ENCODE measurements at regions not wholly inside any gene's neighbourhood (a gene's known extent, or its start where the extent isn't known, plus 50 kb on each side); places are given as distances from the start of the nearest gene placed in this dataset.

- no peak for DNase-seq (ENCODE audit: low read depth in 2 of 3, low spot score in 2 of 3)
These were observed 93.6 kb downstream of the PRLHR start for GRCh38 chr10:118501637-118502440.

GRCh38 chr10:118501171-118501570 lies 94.3 kb downstream of the PRLHR start:
- DNase-seq (ENCODE audit: low read depth in 2 of 3, low spot score in 2 of 3): no peak

DNA sequence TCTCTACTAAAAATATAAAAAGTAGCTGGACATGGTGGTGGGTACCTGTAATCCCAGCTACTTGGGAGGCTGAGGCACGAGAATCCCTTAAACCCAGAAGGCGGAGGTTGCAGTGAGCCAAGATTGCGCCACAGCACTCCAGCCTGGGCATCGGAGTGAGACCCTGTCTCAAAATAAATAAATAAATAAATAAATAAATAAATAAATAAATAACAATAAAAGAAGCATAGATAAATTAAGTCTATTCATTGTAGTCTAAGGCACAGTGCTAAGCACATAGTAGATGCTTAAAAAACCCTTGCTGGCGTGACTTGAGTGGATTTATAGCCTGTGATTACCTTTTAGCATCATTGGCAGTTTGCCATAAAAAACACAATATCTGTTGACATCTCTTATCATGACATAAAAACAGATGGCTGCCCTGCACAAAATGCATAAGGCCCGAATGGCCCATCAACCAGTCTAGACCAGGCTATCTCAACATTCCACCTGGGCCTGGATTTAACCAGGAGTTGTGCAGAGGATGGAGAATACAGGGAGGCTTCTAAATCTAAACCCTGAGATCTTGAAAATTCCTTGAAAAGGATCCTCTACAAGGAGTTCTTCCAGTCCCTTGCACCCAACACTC lies 94.9 kb downstream of the PRLHR start:
- DNase-seq (ENCODE audit: low read depth in 2 of 3, low spot score in 2 of 3): no peak

DNA sequence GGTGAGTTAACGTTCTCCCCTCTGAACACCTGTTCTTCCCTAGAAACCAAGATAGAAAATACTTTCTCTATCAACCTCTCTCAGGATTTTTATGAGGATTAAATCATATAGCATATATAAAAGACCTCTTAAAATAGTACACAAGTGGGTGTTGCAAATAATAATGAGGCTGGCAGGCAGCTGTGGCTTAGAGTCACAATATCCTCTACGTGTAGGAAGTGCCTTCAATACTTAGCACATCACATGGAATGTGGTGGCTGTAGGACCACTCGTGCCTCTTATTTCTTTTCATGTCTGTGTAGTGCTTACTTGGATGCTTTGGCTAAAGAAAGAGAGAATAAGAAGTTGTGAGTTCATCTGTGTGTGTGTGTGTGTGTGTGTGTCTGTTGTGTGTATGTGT lies 96.3 kb downstream of the PRLHR start:
- DNase-seq (ENCODE audit: low read depth in 2 of 3, low spot score in 2 of 3): no peak

GRCh38 chr10:118498623-118499022 lies 96.8 kb downstream of the PRLHR start:
- DNase-seq (ENCODE audit: low read depth in 2 of 3, low spot score in 2 of 3): no peak

DNA sequence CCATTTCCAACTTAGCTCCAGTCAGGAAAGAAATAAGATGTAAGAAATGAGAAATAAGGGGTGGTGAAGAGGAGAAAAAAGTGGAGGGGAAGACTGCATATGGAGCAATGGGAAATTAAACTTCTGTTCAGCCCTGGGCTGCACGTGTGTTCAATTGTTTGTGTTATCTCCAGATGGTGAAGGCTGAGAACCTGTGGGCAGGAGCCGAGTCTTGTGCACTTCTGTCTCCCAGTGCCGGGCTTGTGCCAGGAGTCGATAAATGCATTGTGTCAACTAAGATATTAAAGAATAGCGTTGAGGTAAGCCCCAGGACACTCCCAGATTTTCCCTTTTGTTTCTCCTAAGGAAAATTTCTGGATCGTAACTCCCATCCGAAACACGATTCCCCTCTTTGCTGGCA lies 98.2 kb downstream of the PRLHR start:
- DNase-seq (ENCODE audit: low read depth in 2 of 3, low spot score in 2 of 3): no peak

GRCh38 chr10:118496525-118496924 lies 98.9 kb downstream of the PRLHR start:
- DNase-seq (ENCODE audit: low read depth in 2 of 3, low spot score in 2 of 3): no peak

DNA sequence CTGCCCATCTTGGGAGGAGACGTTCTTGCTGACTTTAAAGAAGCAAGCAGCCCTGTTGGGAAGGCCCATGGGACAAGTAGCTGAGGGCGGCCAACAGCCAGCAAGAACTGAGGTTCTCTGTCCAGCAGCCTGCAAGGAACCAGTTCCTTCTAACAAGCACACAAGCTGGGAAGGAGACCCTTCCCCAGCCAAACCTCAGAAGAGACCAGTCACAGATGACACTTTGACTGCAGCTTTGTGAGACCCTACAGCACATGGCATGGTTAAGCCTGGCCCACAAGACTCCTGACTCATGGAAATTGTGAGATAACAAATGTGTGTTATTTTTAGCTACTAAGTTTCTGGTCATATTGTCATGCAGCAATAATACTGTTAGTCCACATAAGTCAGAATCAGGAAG lies 99.9 kb downstream of the PRLHR start:
- no peak for DNase-seq (ENCODE audit: low read depth in 2 of 3, low spot score in 2 of 3)

DNA sequence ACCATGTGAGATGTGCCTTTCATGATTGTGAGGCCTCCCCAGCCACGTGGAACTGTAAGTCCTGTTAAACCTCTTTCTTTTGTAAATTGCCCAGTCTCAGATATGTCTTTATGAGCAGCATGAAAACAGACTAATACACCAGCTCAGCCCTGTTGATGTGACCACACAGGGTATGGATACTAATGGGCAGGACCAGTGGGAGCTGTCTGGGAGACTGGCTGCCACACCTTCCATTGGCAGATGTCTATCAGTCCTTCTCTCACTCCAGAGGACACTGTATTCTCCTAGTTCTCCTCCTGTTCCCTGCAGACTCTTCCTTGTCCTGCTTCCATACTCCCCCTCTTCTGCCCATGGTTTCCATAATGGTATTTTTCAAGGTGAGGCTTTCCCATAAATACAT lies 104.4 kb downstream of the PRLHR start:
- no peak for DNase-seq (ENCODE audit: low read depth in 2 of 3, low spot score in 2 of 3)

GRCh38 chr10:118488710-118489497 lies 106.5 kb downstream of the PRLHR start:
- DNase-seq (ENCODE audit: low read depth in 2 of 3, low spot score in 2 of 3): no peak

GRCh38 chr10:118485641-118486040 lies 109.8 kb downstream of the PRLHR start:
- no peak for DNase-seq (ENCODE audit: low read depth in 2 of 3, low spot score in 2 of 3)

GRCh38 chr10:118484152-118484871 lies 111.1 kb downstream of the PRLHR start:
- DNase-seq (ENCODE audit: low read depth in 2 of 3, low spot score in 2 of 3): no peak

DNA sequence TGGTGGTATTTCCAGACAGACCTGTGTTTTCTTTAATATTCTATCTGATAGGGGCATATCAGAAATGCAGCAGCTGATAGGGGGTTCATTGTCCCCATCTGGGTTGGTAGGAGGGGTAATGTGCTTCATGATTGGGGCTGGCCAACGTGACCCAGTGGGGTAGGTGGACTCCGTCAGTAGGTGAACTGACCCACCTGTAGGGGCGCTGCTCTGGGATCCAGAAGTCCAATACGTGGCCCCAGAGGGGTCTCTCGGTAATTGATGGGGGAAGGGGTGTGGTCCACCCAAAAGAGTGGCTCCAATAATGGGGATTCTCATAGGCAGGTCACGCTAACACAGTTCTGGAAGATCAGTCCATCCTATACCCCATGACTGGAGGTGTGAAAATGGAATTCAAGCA lies 112.0 kb downstream of the PRLHR start:
- DNase-seq (ENCODE audit: low read depth in 2 of 3, low spot score in 2 of 3): no peak

GRCh38 chr10:118482393-118483331 lies 112.8 kb downstream of the PRLHR start:
- no peak for DNase-seq (ENCODE audit: low read depth in 2 of 3, low spot score in 2 of 3)

DNA sequence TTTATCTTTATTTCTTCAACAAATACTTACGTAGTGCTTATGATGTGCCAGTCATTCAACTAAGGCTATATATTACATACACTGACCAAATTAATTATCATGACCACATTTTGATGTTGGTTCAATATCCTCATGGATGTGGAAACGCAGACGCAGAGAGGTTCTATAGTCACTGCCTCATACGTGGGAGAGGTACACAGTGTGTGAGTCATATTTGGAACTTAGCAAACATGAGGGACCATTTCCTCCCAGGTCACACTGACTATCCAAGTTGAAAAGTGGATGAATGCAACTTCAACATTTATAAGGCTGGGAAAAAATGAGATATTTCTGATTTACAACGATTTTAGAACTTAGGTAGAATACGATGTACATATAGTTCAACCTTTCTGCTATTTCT lies 113.6 kb downstream of the PRLHR start:
- no peak for DNase-seq (ENCODE audit: low read depth in 2 of 3, low spot score in 2 of 3)

DNA sequence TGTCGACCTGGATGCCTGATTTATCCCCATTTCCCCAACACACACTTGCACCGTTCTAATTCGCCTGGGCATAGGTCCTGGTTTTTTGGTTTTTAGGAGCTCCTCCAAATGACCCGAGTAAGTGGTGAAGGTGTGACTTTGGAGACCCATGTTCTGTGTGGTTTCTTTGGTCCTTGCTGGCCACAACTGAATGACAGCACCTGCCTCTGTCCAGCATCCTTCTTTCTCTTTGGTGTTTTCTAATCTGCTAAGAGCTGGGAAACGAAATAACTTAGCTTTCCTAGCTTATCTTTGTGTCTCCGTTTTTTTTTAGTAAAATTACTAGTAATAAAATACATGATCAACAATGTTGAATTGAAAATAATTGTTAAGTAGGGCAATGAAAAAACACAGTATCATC lies 120.2 kb downstream of the PRLHR start:
- DNase-seq (ENCODE audit: low read depth in 2 of 3, low spot score in 2 of 3): no peak

DNA sequence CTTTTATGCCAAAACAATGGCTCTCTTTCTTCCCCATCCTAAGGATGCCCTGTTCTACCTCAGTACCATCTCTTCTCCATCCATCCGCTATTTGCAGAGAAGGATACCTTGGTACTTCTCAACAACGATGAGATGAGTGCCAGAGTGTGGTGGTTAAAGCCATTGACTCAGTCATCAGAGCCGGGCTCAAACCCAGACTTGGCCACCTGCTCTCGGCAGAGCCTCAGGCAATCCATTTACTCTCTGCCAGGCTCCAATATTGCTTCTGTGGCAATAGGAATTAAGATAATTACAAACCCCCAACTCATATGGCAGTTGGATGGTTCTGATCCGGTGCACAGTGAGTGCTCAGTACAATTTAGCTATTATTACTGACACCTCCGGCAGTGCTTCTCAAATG lies 121.3 kb downstream of the PRLHR start:
- no peak for DNase-seq (ENCODE audit: low read depth in 2 of 3, low spot score in 2 of 3)

GRCh38 chr10:118473305-118473960 lies 122.0 kb downstream of the PRLHR start:
- DNase-seq (ENCODE audit: low read depth in 2 of 3, low spot score in 2 of 3): peak in 2 of 3 donors; percentile 26 to 51
